GM19372 (cell line): ENCODE measurements at regions not wholly inside any gene's neighbourhood (a gene's known extent, or its start where the extent isn't known, plus 50 kb on each side); places are given as distances from the start of the nearest gene placed in this dataset.

Source experiments
- ATAC-seq: cut with Tn5 transposase; IDR thresholded peaks from one replicate; pipeline ENCODE4 v1.9.1; 2021; ENCODE audit warnings: mild to moderate bottlenecking, low read depth, moderate library complexity; ENCODE audit not compliant: unreplicated experiment

DNA sequence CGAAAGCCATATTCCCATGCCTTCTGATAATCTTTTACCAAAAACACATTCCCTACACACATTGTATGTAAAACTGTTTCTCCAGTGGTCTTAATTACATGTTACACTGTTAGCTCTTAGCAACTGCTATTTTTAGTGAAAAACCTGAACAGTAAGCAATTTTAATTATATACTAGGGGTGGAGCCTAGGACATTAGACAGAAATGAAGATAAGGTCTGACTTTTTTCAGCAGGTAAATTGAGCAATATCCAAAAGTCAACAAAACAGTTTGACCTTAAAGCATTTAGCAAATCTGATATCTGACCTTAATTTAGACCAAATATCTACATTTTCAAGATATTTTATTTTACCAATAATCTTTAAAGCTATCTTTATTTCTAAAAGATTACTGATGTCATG lies 60.2 kb downstream of the PDE6H start:
- ATAC-seq: no peak

DNA sequence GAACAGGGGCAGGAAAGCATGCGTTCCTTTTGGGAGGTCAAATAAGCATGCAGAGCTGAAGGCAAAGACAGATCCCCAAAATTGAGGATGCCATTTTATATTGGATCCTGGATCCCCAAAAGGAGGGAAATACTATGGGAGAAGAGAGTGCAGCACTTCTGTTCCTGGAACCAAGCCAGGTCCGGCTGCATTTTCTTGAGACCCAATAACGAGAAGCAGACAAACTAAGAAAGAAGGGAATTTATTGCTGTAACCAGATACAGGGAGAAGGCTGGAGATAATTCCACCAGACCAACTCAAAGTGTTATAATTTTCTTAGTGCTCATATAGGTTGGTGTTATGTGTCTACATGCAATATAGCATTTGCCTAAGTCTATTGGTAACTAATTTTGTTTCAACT lies 60.8 kb downstream of the PDE6H start:
- no peak for ATAC-seq

GRCh38 chr12:15035185-15035584 lies 62.3 kb downstream of the PDE6H start:
- ATAC-seq: no peak

GRCh38 chr12:15037091-15037687 lies 64.3 kb downstream of the PDE6H start:
- no peak for ATAC-seq

GRCh38 chr12:15038137-15038536 lies 65.3 kb downstream of the PDE6H start:
- no peak for ATAC-seq

- no peak for ATAC-seq
Observed at GRCh38 chr12:15044471-15044870, 71.6 kb downstream of the PDE6H start.

DNA sequence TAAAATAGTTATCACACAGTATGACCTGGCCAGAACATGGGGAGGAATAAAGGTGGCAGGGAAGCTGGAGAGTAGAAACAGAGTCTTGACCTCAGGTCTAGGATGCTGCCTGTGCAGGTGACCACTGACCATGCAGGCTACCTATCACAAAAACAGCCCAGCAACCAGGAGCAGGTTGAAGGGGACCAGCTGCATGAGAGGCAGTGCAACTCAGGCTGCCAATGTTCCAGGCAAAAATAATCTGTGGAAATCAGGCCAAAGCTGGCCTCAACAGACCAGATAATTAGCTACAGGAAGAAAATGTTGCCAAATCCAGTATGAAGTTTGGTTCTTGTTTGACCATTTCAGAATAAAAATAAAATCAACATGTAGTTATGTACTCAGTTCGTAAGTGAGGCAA lies 72.6 kb downstream of the PDE6H start:
- no peak for ATAC-seq

- no peak for ATAC-seq
Observed at GRCh38 chr12:15047611-15048010, 74.8 kb downstream of the PDE6H start.

GRCh38 chr12:15049461-15050153 lies 76.8 kb downstream of the PDE6H start:
- no peak for ATAC-seq

- ATAC-seq: peak; percentile 75
Observed at GRCh38 chr12:15050659-15051058, 77.8 kb downstream of the PDE6H start.

- no peak for ATAC-seq
Observed at GRCh38 chr12:15052691-15053090, 79.8 kb downstream of the PDE6H start.

DNA sequence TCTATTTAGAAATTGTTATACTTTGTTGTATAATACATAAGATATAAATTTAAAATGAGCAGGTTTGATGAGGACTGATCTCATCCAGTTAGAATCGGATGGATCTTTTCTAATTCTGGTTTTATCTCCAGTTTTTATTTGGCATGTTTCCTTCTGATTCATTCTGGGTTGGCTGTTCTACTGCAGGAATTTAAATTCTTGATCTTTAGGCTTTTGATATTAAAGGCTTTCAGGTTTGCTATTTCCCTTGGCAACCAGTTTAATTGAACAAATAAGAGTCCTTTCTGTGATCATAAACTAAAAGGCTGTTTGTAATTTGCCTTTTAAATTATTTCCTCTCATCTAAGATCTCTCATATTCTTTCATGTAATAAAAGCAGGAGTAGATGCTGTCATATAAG lies 83.4 kb downstream of the PDE6H start:
- no peak for ATAC-seq
